Endothelial cell of umbilical vein (primary cell): ENCODE measurements at regions not wholly inside any gene's neighbourhood (a gene's known extent, or its start where the extent isn't known, plus 50 kb on each side); places are given as distances from the start of the nearest gene placed in this dataset.

Source experiments
- BruUV-seq: library from RNA; stranded (reverse); fragments of 400-500 nt; replicated peaks from 2 replicates; lab custom pipeline; 2021; lab: Mats Ljungman, UMichigan
- CTCF ChIA-PET: fragments of 300-600, 350-600 bp; sonication (Branson Sonifier 250); formaldehyde crosslinking; loops from one replicate; lab custom pipeline; 2021; ENCODE audit warnings: antibody characterized with exemption, inconsistent platforms; lab: Charles Lee
- POLR2A ChIA-PET: fragments of 300-600, 350-600 bp; sonication (Branson Sonifier 250); formaldehyde crosslinking; loops from one replicate; lab custom pipeline; 2021; ENCODE audit warnings: antibody characterized with exemption, inconsistent platforms; lab: Charles Lee
- DNase-seq: peaks from one replicate; pipeline ENCODE4 v3.0.0-alpha.2; 2011; ENCODE audit warnings: low read depth, low spot score
- FAIRE-seq: peaks from 2 replicates; lab custom pipeline; 2011; peaks lifted over from hg19 to GRCh38; lab: Jason Lieb, UNC
- H2AFZ ChIP-seq: 2 replicates; pipeline ENCODE4 v1.6.0; 2012; ENCODE audit warnings: low read depth, low read length, control low read depth, inconsistent platforms
- H3K27ac ChIP-seq: 2 replicates; pipeline ENCODE4 v1.5.1; 2011; ENCODE audit warnings: low read depth, mild to moderate bottlenecking, control low read depth, low read length, moderate library complexity; ENCODE audit not compliant: insufficient read depth
- H3K27me3 ChIP-seq, 2 experiments: 2 replicates each; pipeline versions ENCODE4 v1.6.0 to v1.6.1; 2011; ENCODE audit warnings: low read length in 2 of 2, mixed read lengths in 1 of 2; ENCODE audit not compliant: control insufficient read depth in 2 of 2, insufficient read depth in 2 of 2
- H3K36me3 ChIP-seq, 2 experiments: 2 replicates in 1 of 2; 3 replicates in 1 of 2; pipeline ENCODE4 v1.5.1; 2011; ENCODE audit warnings: low read length in 2 of 2, mild to moderate bottlenecking in 1 of 2, moderate library complexity in 1 of 2; ENCODE audit not compliant: control insufficient read depth in 2 of 2, insufficient read depth in 2 of 2; ENCODE audit errors: extremely low read depth in 1 of 2
- H3K4me1 ChIP-seq: 3 replicates; pipeline ENCODE4 v1.5.1; 2011; ENCODE audit warnings: mild to moderate bottlenecking, low read length; ENCODE audit not compliant: control insufficient read depth, insufficient read depth; ENCODE audit errors: extremely low read depth
- H3K4me2 ChIP-seq: 2 replicates; pipeline ENCODE4 v1.6.1; 2011; ENCODE audit warnings: low read length, control low read depth, mixed read lengths; ENCODE audit not compliant: insufficient read depth
- H3K4me3 ChIP-seq, 3 experiments: fragments of 200-600 bp in 1 of 3; sonication (generic), shearing (Covaris generic) in 1 of 3; replicated peaks in 1 of 3; 2 replicates each; pipeline ENCODE4 v1.5.1; 2011 to 2016; ENCODE audit warnings: control low read depth in 3 of 3, low read length in 3 of 3, mild to moderate bottlenecking in 2 of 3, inconsistent platforms in 1 of 3, low read depth in 1 of 3, moderate library complexity in 1 of 3; ENCODE audit not compliant: insufficient read depth in 1 of 3
- H3K79me2 ChIP-seq: 2 replicates; pipeline ENCODE4 v1.6.0; 2012; ENCODE audit warnings: low read length, inconsistent platforms; ENCODE audit not compliant: control insufficient read depth, insufficient read depth
- H3K9ac ChIP-seq: replicated peaks from 2 replicates; pipeline ENCODE3; 2011; ENCODE audit warnings: low read length, control low read depth; ENCODE audit not compliant: insufficient read depth; ENCODE audit errors: extremely low read depth
- H3K9me1 ChIP-seq: replicated peaks from 3 replicates; pipeline ENCODE4 v1.6.0; 2011; ENCODE audit warnings: mild to moderate bottlenecking, low read length; ENCODE audit not compliant: control insufficient read depth, insufficient read depth; ENCODE audit errors: extremely low read depth
- H3K9me3 ChIP-seq: replicated peaks from 2 replicates; pipeline ENCODE4 v1.5.1; 2012; ENCODE audit warnings: low read length, inconsistent platforms; ENCODE audit not compliant: control insufficient read depth, insufficient read depth
- H4K20me1 ChIP-seq: replicated peaks from 2 replicates; pipeline ENCODE3; 2011; ENCODE audit warnings: mild to moderate bottlenecking, low read length; ENCODE audit not compliant: control insufficient read depth, insufficient read depth; ENCODE audit errors: extremely low read depth
- CTCF ChIP-seq, 2 donors: IDR thresholded peaks; 1 replicate in 1 of 2; 2 replicates in 1 of 2; pipeline ENCODE4 v1.5.1; 2011; ENCODE audit warnings: low read length in 2 of 2, mild to moderate bottlenecking in 2 of 2, moderate library complexity in 2 of 2, control low read depth in 1 of 2, inconsistent platforms in 1 of 2, low read depth in 1 of 2; ENCODE audit not compliant: insufficient read depth in 1 of 2; ENCODE audit errors: extremely low read depth in 1 of 2
- EZH2 ChIP-seq: IDR thresholded peaks from 2 replicates; pipeline ENCODE4 v1.6.1; 2012; ENCODE audit warnings: borderline replicate concordance, low read depth, mild to moderate bottlenecking, moderate library complexity, low read length, inconsistent platforms; ENCODE audit not compliant: severe bottlenecking
- FOS ChIP-seq: IDR thresholded peaks from 2 replicates; pipeline ENCODE4 v1.6.1; 2011; ENCODE audit warnings: mild to moderate bottlenecking, low read length, moderate library complexity, borderline replicate concordance; ENCODE audit not compliant: insufficient read depth
- GATA2 ChIP-seq: IDR thresholded peaks from 2 replicates; pipeline ENCODE4 v1.7.0; 2011; ENCODE audit warnings: low read depth, mild to moderate bottlenecking, moderate library complexity, mixed read lengths, low read length; ENCODE audit not compliant: insufficient read length, insufficient read depth
- JUN ChIP-seq: IDR thresholded peaks from 2 replicates; pipeline ENCODE4 v1.6.1; 2011; ENCODE audit warnings: borderline replicate concordance, low read depth; ENCODE audit not compliant: insufficient read length, insufficient read depth
- MAX ChIP-seq: IDR thresholded peaks from 2 replicates; pipeline ENCODE4 v1.6.1; 2011; ENCODE audit not compliant: insufficient read depth, insufficient read length
- MYC ChIP-seq: IDR thresholded peaks from one replicate; pipeline ENCODE4 v1.6.1; 2011; ENCODE audit warnings: mild to moderate bottlenecking, low read depth, low read length
- POLR2A ChIP-seq: IDR thresholded peaks from 2 replicates; pipeline ENCODE4 v1.6.1; 2012; ENCODE audit warnings: low read depth, mild to moderate bottlenecking, control low read depth, low read length
- POLR2AphosphoS5 ChIP-seq: IDR thresholded peaks from 2 replicates; pipeline ENCODE4 v1.6.1; 2012; ENCODE audit warnings: low read depth, mild to moderate bottlenecking, control low read depth, low read length, moderate library complexity; ENCODE audit not compliant: insufficient read depth
- dilution Hi-C: fragments of 300-500 bp; cut with MboI; formaldehyde crosslinking; loops from one replicate; pipeline ENCODE4 v1.15.0; 2019; ENCODE audit warnings: low sequenced_read_pairs; ENCODE audit not compliant: extremely low pct_ligation_motif_present
- intact Hi-C: fragments of 100-400 bp; cut with micrococcal nuclease; formaldehyde crosslinking; loops from one replicate; pipeline ENCODE4 v1.10.0; 2022

GRCh38 chrX:43505769-43506168, 150.3 kb upstream of the MAOA start:
- Histone ChIP-seq H3K9me3 (no peaks in the 10 kb centered on the region), H2AFZ (no peak overlapping the region), H3K27me3 (no peaks in the 10 kb centered on the region), H3K9me1 (no peaks in the 10 kb centered on the region), H3K4me3 (no peak overlapping the region), H3K27ac (no peak overlapping the region), H3K79me2 (no peaks in the 10 kb centered on the region), H3K9ac (no peak overlapping the region), H3K4me1 (no peaks in the 10 kb centered on the region), H3K36me3 (no peaks in the 10 kb centered on the region), H4K20me1 (no peaks in the 10 kb centered on the region), H3K4me2 (no peak overlapping the region)
- dilution Hi-C loops (no loop called here), intact Hi-C loops (no loop called here)
- DNase-seq = no peak
- ChIA-PET POLR2A (no interaction called here), CTCF (no interaction called here)
- no peak for TF ChIP-seq POLR2AphosphoS5
- no peak for TF ChIP-seq FOS
- no peak for TF ChIP-seq MYC
- no peak for TF ChIP-seq JUN
- TF ChIP-seq EZH2 = no peak
- no peak for TF ChIP-seq MAX
- no peak for TF ChIP-seq GATA2
- no peak for TF ChIP-seq CTCF (IDR thresholded peaks at IDR 0.05; ENCODE audit: extremely low read depth in 1 of 2, insufficient read depth in 1 of 2, low read depth in 1 of 2, low read length in 2 of 2)
- no peak for TF ChIP-seq POLR2A
- no peak for FAIRE-seq
- BruUV-seq = no TSS peak
